ENCODE measurements at regions not wholly inside any gene's neighbourhood (a gene's known extent, or its start where the extent isn't known, plus 50 kb on each side); places are given as distances from the start of the nearest gene placed in this dataset.

DNA sequence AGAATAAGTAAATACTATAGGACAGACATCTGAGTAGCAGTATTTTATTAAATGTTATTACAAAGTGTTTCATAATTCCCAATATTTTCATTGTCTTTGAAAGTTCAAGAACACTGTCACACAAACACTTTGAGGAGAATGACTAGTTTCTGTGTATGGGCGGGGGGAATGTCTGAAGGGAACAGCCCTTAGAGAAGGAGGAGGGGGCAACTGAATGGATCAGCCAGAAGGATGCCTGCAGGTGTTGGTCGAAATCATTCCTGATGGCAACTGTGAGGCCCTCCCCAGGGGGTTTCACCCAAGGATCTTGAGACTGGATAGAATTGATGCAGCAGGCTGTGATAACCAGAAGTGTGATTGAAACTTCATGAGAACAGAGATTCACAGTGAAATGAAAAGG is 223.2 kb upstream of the C1orf87 start:
- TF ChIP-seq, protein P1, sequence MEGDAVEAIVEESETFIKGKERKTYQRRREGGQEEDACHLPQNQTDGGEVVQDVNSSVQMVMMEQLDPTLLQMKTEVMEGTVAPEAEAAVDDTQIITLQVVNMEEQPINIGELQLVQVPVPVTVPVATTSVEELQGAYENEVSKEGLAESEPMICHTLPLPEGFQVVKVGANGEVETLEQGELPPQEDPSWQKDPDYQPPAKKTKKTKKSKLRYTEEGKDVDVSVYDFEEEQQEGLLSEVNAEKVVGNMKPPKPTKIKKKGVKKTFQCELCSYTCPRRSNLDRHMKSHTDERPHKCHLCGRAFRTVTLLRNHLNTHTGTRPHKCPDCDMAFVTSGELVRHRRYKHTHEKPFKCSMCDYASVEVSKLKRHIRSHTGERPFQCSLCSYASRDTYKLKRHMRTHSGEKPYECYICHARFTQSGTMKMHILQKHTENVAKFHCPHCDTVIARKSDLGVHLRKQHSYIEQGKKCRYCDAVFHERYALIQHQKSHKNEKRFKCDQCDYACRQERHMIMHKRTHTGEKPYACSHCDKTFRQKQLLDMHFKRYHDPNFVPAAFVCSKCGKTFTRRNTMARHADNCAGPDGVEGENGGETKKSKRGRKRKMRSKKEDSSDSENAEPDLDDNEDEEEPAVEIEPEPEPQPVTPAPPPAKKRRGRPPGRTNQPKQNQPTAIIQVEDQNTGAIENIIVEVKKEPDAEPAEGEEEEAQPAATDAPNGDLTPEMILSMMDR (IDR thresholded peaks at IDR 0.05): no peak
- TF ChIP-seq POLR2A (IDR thresholded peaks at IDR 0.05): no peak
